Gastroesophageal sphincter (tissue), 4 donors: ENCODE measurements at regions not wholly inside any gene's neighbourhood (a gene's known extent, or its start where the extent isn't known, plus 50 kb on each side); places are given as distances from the start of the nearest gene placed in this dataset.

Experiments
- ATAC-seq: fragments of 150-250 bp; one replicate; pipeline ENCODE4 v1.9.1; 2016; ENCODE audit warnings: mild to moderate bottlenecking, moderate library complexity
- H3K27ac ChIP-seq, 4 donors: fragments of 200-600 bp; sonication (generic) in 3 of 4; 1 replicate in 3 of 4; 2 replicates in 1 of 4; pipeline ENCODE4 v1.5.1; 2016 to 2019
- H3K27me3 ChIP-seq: fragments of 200-600 bp; sonication (generic); one replicate; pipeline ENCODE4 v1.5.1; 2019
- H3K36me3 ChIP-seq, 2 donors: fragments of 200-600 bp; sonication (generic); one replicate each; pipeline ENCODE4 v1.5.1; 2019; ENCODE audit warnings: control low read depth in 1 of 2
- H3K4me1 ChIP-seq, 3 donors: fragments of 200-600 bp; sonication (generic); 1 replicate in 2 of 3; 2 replicates in 1 of 3; pipeline ENCODE4 v1.5.1; 2016 to 2019; ENCODE audit warnings: control low read depth in 2 of 3
- H3K4me3 ChIP-seq, 2 donors: fragments of 200-600 bp; sonication (generic); one replicate each; pipeline ENCODE4 v1.5.1; 2019; ENCODE audit warnings: mild to moderate bottlenecking in 1 of 2, moderate library complexity in 1 of 2
- H3K9me3 ChIP-seq, 3 donors: fragments of 200-600 bp; sonication (generic); one replicate each; pipeline ENCODE4 v1.5.1; 2017 to 2019; ENCODE audit warnings: control low read depth in 2 of 3
- EP300 ChIP-seq: sonication (generic); formaldehyde crosslinking; IDR thresholded peaks from one replicate; pipeline ENCODE4 v1.6.1; 2017; ENCODE audit warnings: antibody characterized with exemption, mild to moderate bottlenecking
- POLR2A ChIP-seq, 2 donors: fragments of 450-650 bp; IDR thresholded peaks; one replicate each; pipeline ENCODE4 v1.6.1; 2017; ENCODE audit warnings: antibody characterized with exemption in 2 of 2, mild to moderate bottlenecking in 2 of 2, moderate library complexity in 1 of 2
- POLR2AphosphoS5 ChIP-seq: sonication (generic); formaldehyde crosslinking; IDR thresholded peaks from one replicate; pipeline ENCODE4 v1.6.1; 2017; ENCODE audit warnings: antibody characterized with exemption
- WGBS, 2 donors: methylation state at CpG; one replicate each; pipeline ENCODE4 v1.1.5; 2018; ENCODE audit warnings: low coverage in 1 of 2; 5-methylcytosine and 5-hydroxymethylcytosine counted together
- TF ChIP-seq, protein P1 (sequence below), 4 experiments: fragments of 200-600 bp in 2 of 4; fragments of 450-650 bp in 2 of 4; sonication (generic) in 1 of 4; IDR thresholded peaks; one replicate each; pipeline ENCODE4 v1.5.1; 2017 to 2019; ENCODE audit warnings: antibody characterized with exemption in 4 of 4, mild to moderate bottlenecking in 2 of 4, moderate library complexity in 2 of 4

DNA sequence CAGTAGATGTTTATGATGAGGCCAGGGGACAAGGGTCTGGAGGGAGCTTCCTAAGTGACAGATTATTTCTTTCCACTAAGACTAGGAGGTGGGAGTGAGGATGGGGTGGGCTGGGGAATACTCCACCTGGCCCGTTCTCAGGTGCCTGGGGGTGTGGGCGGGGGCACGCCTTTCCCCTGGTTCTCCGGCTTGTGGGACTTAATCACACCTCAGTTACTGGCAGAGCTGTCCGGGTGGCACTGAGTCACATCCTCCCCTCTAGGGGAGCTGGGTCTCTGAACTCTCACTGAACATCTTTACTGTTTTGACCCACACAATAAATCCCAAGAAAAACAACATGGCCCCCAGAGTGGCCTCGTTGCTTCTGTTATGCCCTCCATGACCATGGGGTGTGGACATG is 332.8 kb downstream of the MAF start:
- Histone ChIP-seq H3K4me3 (no peak overlapping the region), H3K27ac (no peak overlapping the region), H3K36me3 (no peaks in the 10 kb centered on the region), H3K4me1 (no peaks in the 10 kb centered on the region), H3K9me3 (peaks cover 0 to 11% (median 0%) of the 10 kb centered on the region in 3 donors), H3K27me3 (no peaks in the 10 kb centered on the region)
- TF ChIP-seq, protein P1, sequence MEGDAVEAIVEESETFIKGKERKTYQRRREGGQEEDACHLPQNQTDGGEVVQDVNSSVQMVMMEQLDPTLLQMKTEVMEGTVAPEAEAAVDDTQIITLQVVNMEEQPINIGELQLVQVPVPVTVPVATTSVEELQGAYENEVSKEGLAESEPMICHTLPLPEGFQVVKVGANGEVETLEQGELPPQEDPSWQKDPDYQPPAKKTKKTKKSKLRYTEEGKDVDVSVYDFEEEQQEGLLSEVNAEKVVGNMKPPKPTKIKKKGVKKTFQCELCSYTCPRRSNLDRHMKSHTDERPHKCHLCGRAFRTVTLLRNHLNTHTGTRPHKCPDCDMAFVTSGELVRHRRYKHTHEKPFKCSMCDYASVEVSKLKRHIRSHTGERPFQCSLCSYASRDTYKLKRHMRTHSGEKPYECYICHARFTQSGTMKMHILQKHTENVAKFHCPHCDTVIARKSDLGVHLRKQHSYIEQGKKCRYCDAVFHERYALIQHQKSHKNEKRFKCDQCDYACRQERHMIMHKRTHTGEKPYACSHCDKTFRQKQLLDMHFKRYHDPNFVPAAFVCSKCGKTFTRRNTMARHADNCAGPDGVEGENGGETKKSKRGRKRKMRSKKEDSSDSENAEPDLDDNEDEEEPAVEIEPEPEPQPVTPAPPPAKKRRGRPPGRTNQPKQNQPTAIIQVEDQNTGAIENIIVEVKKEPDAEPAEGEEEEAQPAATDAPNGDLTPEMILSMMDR (IDR thresholded peaks at IDR 0.05): no peak
- TF ChIP-seq POLR2AphosphoS5 (no peak), EP300 (no peak), POLR2A (IDR thresholded peaks at IDR 0.05) (no peak)
- no peak for ATAC-seq
- WGBS, 2 donors: 67 to 86% methylated on average over 3 to 5 of the region's 6 CpGs

DNA sequence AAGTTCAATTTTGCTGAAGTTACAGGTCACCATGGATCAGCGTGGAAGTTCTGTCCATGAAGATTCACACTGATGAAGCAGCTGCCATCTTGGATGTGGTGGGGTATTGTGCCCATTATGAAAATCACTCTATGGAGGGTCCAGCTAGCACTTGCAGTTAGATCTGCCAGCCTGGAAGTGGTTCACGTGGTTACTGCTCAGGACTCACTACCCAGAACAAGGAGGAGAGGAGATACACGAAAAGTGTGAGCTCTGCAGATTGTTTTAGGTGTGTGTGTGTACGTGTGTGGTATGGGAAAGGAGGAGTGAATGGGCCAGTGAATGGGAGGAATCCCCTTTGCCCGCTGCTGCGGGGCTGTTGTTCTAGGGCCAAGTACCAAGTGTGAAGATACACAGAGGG is 333.4 kb downstream of the MAF start:
- H3K27ac ChIP-seq: no peak overlapping the region
- no peak for TF ChIP-seq EP300
- TF ChIP-seq POLR2AphosphoS5: no peak
- TF ChIP-seq, protein P1 (IDR thresholded peaks at IDR 0.05): no peak
- no peak for TF ChIP-seq POLR2A (IDR thresholded peaks at IDR 0.05)
- 82 to 90% methylated on average over 5 of the region's 6 CpGs for WGBS, 2 donors
- no peaks in the 10 kb centered on the region for H3K36me3 ChIP-seq
- H3K4me1 ChIP-seq: peaks cover 0 to 3% (median 0%) of the 10 kb centered on the region in 3 donors
- ATAC-seq: no peak
- H3K27me3 ChIP-seq: no peaks in the 10 kb centered on the region
- peaks cover 0 to 11% (median 0%) of the 10 kb centered on the region in 3 donors for H3K9me3 ChIP-seq
- H3K4me3 ChIP-seq: no peak overlapping the region

DNA sequence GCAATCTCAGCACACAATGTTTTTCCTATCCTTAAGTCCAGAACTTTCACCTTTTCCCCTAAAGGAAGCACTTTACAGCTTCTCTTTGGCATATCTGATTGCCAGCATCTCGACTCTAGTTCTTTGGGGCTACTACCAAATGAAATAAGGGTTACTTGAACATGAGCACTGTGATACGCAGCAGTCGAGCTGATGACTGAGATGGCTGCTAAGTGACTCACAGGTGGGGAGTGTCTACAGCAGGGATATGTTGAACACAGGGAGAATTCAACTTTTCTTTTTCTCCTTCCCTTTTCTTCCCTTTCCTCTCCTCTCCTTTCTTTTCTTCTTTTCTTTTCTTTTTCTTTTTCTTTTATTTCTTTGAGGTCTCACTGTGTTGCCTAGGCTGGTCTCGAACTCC is 334.8 kb downstream of the MAF start:
- 76 to 86% methylated on average over 3 to 4 of the region's 4 CpGs for WGBS, 2 donors
- no peaks in the 10 kb centered on the region for H3K36me3 ChIP-seq
- ATAC-seq: no peak

DNA sequence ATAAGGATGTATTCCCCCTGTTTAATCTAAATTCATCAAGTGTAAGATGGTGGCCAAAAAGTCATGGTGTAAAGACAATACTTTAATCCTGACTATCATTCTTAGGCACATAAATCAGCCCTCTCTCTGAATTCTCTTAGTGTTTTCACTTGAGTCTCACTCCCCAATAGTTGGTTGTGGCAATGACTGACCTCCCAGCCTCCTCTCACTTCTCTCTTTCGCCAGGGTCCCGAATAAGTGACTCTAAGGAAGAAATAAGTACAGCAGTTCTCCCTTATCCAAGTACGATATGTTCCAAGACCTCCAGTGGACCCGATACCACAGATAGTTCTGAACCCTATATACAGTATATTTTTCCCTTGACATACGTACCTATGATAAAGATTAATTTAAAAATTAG is 335.3 kb downstream of the MAF start:
- Histone ChIP-seq H3K27me3 (no peaks in the 10 kb centered on the region), H3K4me3 (no peak overlapping the region), H3K36me3 (no peaks in the 10 kb centered on the region), H3K9me3 (peaks cover 0 to 8% (median 0%) of the 10 kb centered on the region in 3 donors), H3K27ac (no peak overlapping the region), H3K4me1 (peaks cover 0 to 11% (median 0%) of the 10 kb centered on the region in 3 donors)
- WGBS, 2 donors: 82 to 84% methylated on average over 5 of the region's 5 CpGs
- ATAC-seq: no peak
- TF ChIP-seq, protein P1 (IDR thresholded peaks at IDR 0.05): no peak

More for the DNA sequence above, 334.8 kb downstream of the MAF start:
- Histone ChIP-seq H3K27me3 (no peaks in the 10 kb centered on the region), H3K4me1 (peaks cover 0 to 11% (median 0%) of the 10 kb centered on the region in 3 donors), H3K4me3 (no peak overlapping the region), H3K27ac (no peak overlapping the region), H3K9me3 (peaks cover 0 to 11% (median 0%) of the 10 kb centered on the region in 3 donors)
- no peak for TF ChIP-seq EP300
- TF ChIP-seq POLR2A (IDR thresholded peaks at IDR 0.05): no peak

DNA sequence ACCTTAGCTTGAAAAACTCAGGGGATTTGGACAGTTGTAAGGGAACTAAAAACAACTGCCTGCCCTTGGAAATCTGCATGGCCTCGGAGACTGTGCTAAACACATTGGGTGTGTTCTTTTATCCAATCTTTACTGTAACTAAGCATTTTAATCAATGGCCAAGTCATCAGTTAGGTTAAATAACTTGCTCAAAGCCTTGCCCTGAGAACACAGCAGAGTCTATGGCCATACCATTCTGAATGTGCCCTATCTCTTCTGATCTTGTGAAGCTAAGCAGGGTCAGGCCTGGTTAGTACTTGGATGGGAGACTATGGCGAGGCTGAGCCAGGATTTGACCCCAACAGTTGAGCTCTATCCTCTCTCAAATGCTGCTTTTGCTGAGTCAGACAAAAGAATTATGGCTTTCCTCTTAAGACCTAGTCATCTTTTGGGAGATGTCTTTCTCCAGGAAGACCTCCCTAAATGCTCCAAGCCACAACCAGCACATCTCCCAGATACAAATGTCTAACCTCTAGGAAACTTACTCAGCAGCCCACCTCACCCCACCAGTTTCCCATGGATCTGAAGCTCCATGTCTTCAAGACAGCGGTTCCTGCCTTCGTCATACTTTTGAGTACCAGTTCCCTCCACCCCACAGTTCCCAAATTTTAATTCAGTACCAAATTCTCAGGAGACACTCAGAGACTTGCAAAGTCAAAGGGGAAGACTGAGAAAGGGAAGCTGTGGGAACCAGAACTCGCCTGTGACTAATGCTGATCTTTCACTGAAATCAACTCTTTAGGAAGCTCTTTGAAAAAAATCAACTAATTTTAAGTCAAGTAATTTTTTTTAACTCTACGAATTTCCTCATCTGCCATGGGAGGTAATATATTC is 336.1 kb downstream of the MAF start:
- Histone ChIP-seq H3K27me3 (no peaks in the 10 kb centered on the region), H3K4me3 (no peak overlapping the region), H3K4me1 (peaks cover 0 to 11% (median 0%) of the 10 kb centered on the region in 3 donors), H3K27ac (no peak overlapping the region), H3K9me3 (peaks cover 0 to under 1% (median 0%) of the 10 kb centered on the region in 3 donors), H3K36me3 (no peaks in the 10 kb centered on the region)
- no peak for TF ChIP-seq EP300
- WGBS, 2 donors: 86 to 89% methylated on average over 3 to 6 of the region's 6 CpGs
- ATAC-seq: no peak

DNA sequence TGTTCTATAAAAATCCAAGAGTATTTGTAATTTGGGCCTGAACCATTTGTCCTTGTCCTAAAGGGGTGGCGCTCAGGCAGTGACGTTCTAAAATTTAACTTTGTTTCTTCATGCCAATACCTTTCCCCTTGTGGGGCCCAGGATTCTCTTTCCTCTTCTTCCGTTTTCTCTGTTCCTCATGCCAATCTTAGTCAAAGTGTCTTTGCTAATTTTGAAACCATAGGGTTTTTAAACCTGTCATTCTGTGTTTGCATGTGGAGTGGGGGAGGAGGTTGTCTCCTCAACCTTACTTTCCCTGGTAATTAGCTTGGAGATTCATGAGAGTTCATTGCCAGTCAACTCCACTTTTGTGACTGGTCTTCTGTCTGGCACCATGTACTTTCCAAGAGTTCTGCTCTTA is 337.1 kb downstream of the MAF start:
- Histone ChIP-seq H3K4me3 (no peak overlapping the region), H3K36me3 (no peaks in the 10 kb centered on the region), H3K27me3 (no peaks in the 10 kb centered on the region), H3K9me3 (no peaks in the 10 kb centered on the region), H3K4me1 (peaks cover 0 to 11% (median 0%) of the 10 kb centered on the region in 3 donors), H3K27ac (no peak overlapping the region)
- 73 to 100% methylated on average over 1 to 3 of the region's 3 CpGs for WGBS, 2 donors
- no peak for ATAC-seq
- no peak for TF ChIP-seq POLR2AphosphoS5
- TF ChIP-seq, protein P1 (IDR thresholded peaks at IDR 0.05): no peak
- TF ChIP-seq EP300: no peak
- TF ChIP-seq POLR2A (IDR thresholded peaks at IDR 0.05): no peak
